ENCODE measurements at regions not wholly inside any gene's neighbourhood (a gene's known extent, or its start where the extent isn't known, plus 50 kb on each side); places are given as distances from the start of the nearest gene placed in this dataset.

DNA sequence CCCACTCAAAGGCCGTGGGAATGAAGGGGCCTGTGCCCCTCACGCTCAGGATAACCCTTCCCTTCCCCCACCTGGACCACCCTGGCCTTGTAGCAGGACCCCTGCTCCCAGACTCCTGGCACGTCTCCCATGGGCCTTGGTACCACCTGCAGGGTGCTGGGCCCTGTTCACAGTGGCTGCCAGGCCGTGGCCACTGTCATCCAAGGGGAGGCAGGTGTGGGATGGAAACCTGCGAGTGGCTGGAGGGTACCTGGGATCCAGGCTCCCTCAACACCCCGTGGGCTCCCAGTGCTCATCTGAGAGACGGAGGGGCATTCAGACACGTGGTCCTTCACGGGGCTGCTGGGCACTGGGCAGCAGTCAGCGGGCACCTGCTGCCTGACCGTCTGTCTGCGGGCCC is 75.6 kb upstream of the CIBAR2 start:
- FAIRE-seq (no peak), DNase-seq (ENCODE audit: low spot score) (no peak)

GRCh38 chr16:85188822-85189672 is 76.8 kb upstream of the CIBAR2 start:
- DNase-seq (ENCODE audit: low spot score): no peak
- no peak for FAIRE-seq

DNA sequence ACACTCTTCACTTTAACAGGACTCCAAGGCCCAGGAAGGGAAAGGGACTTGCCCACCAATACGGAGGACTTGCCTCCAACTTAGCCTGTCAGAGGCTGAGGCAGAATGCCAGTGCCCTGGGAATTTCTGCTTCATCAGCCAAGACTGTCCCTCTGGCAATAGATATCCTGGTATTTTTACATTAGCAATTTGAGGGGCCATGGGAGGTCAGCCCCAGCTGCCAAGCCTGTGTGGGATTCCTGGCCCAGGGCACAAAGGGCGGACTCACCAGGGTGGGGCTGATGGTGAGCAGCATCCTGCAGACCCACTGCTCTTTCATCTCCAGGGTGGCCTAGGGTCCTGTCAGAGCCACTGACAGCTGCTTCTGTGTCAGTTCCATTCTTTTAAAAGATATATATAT is 78.3 kb upstream of the CIBAR2 start:
- DNase-seq (ENCODE audit: low spot score) (no peak), FAIRE-seq (no peak)

GRCh38 chr16:85191341-85191965 is 79.2 kb upstream of the CIBAR2 start:
- DNase-seq (ENCODE audit: low spot score): no peak
- FAIRE-seq: no peak

- FAIRE-seq (no peak), DNase-seq (ENCODE audit: low spot score) (no peak)
Observed at GRCh38 chr16:85192238-85193114, 80.2 kb upstream of the CIBAR2 start.

DNA sequence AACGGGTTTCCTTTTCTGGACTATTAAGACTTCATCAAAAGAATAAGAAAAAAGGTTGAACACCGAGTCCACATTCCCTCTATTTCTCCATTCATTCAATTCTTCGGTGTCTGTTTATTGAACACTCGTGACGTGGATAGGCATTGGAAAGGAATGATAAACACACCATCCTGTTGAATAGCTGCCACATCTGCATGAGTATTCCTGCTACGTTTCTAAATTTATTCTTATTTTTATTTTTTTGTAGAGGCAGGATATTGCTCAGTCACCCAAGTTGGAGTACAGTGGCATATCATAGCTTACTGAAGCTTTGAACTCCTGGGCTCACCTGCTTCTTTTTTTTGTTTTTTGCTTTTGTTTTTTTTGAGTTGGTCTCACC is 80.8 kb upstream of the CIBAR2 start:
- FAIRE-seq (no peak), DNase-seq (ENCODE audit: low spot score) (no peak)

DNA sequence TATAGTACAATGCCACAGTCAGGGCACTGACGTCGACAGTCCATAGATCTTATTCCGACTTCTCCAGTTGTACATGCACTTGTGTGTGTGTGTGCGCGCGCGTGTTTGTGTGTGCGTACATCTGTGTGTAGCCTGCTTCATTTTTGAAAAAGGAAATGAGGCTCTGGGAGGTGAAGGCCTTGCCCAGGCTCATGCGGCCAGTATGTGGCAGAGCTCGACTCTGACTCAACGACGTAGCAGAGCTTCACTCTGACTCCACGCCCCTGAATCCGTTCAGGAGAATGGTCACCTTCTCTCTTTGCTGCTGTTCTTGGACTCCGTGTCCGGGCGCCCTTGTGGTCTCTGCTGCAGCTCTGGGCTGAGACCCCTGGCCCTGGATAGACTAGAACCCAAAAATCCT is 81.6 kb upstream of the CIBAR2 start:
- no peak for FAIRE-seq
- no peak for DNase-seq (ENCODE audit: low spot score)

DNA sequence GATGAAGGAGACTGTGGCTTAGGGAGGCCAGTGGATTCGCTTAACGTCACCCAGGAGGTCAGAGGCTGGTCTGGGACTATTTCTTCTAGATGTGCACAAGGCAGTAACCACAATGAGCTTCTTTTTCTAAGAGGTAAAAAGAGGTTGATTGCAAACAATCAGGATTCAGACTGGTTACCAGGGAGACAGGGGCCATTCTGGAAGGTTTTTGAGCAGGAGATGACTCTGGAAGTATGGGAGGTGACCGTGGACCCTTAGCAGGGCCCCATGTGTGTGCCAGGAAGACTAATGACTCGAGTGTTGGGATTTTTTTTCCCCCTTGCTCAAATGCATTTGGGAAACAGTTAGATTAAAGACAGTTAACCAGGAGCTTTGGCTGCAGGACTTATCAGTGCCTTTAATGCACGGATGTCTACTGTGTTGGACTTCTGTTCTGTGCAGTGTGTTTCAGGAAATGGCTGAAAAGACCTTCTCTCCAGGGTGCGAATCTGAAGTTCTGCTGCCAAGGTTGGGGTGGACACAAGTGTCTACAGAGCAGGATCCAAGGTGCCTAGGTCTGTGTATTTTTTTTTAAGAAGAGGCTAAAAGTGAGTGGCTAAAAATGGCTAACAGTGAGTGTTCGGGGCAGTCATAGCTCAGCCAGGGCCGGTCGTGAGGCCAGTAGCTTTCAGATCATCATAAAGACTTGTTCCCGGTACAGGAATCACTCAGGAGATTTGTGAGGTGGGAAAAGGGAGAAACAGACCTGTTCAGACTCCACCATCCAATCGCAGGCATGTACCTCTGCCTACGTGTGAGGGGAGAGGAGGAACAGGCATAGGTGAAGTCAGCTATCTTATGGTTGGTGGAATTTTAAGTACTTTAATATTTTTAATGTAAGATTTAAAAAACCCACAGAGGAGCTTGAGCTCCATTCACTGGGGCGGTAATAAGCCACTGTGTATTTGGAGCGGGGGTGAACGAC is 82.3 kb upstream of the CIBAR2 start:
- FAIRE-seq: no peak

DNA sequence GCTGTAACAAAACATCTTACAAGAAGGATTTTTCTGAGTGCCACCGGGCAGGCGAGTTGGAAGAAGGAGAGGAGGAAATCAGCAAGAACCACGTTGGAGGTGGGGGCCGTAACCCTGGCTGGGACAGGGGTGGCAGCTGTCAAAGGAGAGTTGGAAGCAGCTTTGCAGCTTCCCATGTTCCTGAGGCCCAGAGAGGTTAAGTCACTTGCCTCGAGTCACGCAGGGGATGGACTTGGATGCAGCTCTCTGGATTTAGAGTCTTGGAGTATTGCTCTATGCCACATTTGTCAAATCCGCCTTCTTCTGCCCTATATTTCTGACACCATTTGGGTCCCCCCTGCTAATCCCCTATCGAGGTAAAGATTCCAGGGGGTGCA is 83.0 kb upstream of the CIBAR2 start:
- FAIRE-seq: no peak

More for the DNA sequence above, 82.3 kb upstream of the CIBAR2 start:
- no peak for DNase-seq (ENCODE audit: low spot score)

GRCh38 chr16:85195900-85196772 is 83.9 kb upstream of the CIBAR2 start:
- DNase-seq (ENCODE audit: low spot score) (no peak), FAIRE-seq (no peak)

More for the DNA sequence above, 83.0 kb upstream of the CIBAR2 start:
- DNase-seq (ENCODE audit: low spot score): no peak

DNA sequence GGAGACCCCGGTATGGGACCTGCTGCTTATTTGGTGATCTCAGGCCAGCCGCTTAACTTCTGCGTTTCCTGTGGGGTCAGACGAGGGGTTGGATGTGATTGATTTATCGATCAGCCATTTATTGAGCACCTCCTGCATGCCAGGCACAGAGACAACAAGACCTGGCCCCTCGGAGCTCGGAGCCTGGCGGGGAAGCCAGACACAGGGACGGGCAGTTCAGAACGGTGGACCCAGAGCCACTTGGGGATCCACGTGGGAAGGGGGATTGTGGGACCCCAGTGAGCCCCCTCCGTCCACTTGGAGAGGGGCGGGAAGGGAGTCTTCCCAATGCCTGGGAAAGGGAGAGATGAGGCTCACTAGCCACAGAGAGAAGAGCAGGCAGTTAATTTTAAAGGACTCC is 84.7 kb upstream of the CIBAR2 start:
- no peak for FAIRE-seq
- DNase-seq (ENCODE audit: low spot score): no peak

GRCh38 chr16:85197611-85198566 is 85.6 kb upstream of the CIBAR2 start:
- FAIRE-seq (no peak), DNase-seq (ENCODE audit: low spot score) (no peak)

DNA sequence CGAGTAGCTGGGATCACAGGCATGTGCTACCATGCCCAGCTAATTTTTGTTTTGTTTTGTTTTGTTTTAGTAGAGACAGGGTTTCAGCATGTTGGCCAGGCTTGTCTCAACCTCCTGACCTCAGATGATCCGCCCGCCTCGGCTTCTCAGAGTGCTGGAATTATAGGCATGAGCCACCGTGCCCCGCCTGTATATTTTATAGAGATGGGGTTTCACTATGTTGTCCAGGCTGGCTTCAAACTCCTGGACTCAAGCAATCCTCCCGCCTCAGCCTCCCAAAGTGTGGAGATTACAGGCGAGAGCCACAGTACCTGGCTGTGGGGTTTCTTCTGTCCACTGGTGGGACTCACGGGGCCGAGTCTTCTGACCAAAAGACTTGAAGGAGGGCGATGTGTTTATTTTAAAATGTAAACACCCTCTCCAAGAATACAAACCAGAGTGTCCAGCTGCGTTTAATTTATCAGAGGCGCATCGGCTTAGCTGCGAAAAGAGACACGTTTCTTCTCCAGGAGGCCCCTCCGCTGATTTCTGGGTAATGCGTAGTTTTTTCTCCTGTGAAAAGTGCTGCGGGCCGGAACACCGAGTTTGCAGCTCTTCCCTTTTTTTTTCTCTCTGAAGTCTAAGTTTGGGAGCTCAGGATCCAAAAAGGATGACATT is 86.9 kb upstream of the CIBAR2 start:
- FAIRE-seq (no peak), DNase-seq (ENCODE audit: low spot score) (no peak)

GRCh38 chr16:85199880-85200279 is 87.6 kb upstream of the CIBAR2 start:
- DNase-seq (ENCODE audit: low spot score) (no peak), FAIRE-seq (no peak)

- FAIRE-seq (no peak), DNase-seq (ENCODE audit: low spot score) (no peak)
Observed at GRCh38 chr16:85200471-85201278, 88.4 kb upstream of the CIBAR2 start.

GRCh38 chr16:85201574-85201973 is 89.3 kb upstream of the CIBAR2 start:
- FAIRE-seq (no peak), DNase-seq (ENCODE audit: low spot score) (no peak)

- DNase-seq (ENCODE audit: low spot score) (no peak), FAIRE-seq (no peak)
Observed at GRCh38 chr16:85202051-85202601, 89.9 kb upstream of the CIBAR2 start.

Measured in RCC 7860 (cell line).